ENCODE measurements at regions not wholly inside any gene's neighbourhood (a gene's known extent, or its start where the extent isn't known, plus 50 kb on each side); places are given as distances from the start of the nearest gene placed in this dataset.
"Not testable (repeated sequence)": the region's sequence is repeated elsewhere in the genome, so short reads cannot be mapped to it uniquely, and the experiment has no call there.

DNA sequence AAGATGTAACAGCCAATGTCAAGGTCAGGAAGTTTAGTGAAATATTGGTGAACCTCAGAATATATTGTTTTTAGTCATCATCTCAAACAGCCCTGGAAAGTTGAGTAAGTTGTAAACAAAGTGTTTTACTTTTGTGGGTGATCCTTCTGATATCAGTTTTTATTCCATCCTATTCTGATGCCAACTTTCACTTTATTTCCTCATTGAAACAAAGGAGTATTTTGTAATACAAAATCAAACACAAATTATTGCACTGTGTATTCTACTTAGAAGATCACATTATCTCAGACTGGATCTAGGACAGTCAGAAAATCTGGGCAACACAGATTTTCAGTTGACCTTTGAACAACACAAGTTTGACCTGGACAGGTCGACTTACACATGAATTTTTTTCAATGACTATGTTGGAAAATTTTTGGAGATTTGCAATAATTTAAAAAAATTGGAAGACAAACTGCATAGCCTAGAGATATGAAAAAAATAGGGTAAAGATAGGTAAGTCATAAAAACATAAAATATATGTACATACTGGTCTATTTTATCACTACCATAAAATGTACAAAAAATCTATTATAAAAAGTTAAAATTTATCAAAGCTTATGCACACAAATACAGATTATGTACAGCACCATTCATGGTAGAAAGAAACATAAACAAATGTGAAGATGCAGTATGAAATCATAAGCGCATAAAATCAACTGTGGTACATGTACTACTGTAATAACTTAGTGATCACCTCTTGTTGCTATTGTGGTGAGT lies 709.1 kb upstream of the FAM241A start:
- DNase-seq = no peak

GRCh38 chr4:111441687-111442086 lies 703.6 kb upstream of the FAM241A start:
- DNase-seq = no peak

DNA sequence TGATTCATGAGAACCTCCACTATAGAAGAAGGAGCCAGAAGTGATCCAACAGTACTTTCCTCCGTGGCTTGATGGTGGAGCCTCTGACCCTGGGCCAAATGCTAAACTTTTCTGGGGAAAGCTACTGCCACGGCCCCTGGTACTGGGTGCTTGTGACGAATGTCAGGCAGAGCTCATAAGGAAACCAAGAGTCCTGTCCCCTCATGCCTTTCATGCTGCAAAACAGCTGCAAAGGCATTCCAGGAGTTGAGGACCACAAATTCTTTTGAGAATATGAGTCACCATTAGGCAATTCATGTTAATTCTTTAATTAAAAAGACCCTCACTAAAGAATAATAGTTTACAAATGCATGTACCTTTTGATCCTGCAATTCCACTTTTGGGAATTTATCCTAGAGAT lies 700.4 kb upstream of the FAM241A start:
- not testable (repeated sequence) for DNase-seq

DNA sequence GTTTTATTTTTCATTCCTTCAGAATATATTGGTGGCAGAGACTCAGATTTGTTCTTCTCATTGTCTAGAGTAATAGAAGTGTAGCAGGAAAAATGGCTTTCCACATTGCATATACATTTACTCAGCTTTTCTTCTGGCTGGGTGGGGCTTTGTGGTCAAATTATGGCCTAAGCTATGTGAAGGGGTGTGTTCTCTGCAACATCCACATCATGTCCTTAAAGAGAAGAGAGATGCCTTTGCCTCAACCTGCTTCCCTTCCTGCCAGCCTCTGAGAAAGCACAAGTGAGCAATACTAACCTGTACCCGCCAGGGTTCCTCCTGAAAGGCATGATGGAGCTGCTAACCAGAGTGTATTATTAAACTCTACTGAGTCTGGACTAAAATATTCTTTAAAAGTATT lies 695.6 kb upstream of the FAM241A start:
- no peak for DNase-seq

- no peak for DNase-seq
Observed at GRCh38 chr4:111450867-111451266, 694.4 kb upstream of the FAM241A start.

DNA sequence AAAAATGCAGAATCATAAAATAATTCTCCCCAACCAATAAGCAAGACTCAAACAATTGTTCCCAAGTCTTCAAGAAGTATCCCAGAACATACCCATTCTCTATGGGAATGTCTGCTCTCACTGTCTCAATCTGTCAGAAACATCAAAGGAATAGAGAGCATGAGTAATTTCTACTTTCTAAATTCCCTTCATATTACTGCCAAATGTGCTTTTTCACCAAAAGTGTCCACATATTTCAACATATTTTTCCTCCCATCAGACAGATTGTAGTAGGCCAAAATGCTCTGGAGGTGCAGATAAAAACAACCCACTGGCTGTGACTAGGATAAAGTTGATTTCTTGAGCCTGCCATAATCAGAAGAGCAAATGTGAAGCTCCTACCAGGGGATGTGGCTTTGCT lies 692.0 kb upstream of the FAM241A start:
- DNase-seq = no peak

- DNase-seq = no peak
Observed at GRCh38 chr4:111454961-111455360, 690.3 kb upstream of the FAM241A start.

GRCh38 chr4:111464251-111465045 lies 680.8 kb upstream of the FAM241A start:
- no peak for DNase-seq

DNA sequence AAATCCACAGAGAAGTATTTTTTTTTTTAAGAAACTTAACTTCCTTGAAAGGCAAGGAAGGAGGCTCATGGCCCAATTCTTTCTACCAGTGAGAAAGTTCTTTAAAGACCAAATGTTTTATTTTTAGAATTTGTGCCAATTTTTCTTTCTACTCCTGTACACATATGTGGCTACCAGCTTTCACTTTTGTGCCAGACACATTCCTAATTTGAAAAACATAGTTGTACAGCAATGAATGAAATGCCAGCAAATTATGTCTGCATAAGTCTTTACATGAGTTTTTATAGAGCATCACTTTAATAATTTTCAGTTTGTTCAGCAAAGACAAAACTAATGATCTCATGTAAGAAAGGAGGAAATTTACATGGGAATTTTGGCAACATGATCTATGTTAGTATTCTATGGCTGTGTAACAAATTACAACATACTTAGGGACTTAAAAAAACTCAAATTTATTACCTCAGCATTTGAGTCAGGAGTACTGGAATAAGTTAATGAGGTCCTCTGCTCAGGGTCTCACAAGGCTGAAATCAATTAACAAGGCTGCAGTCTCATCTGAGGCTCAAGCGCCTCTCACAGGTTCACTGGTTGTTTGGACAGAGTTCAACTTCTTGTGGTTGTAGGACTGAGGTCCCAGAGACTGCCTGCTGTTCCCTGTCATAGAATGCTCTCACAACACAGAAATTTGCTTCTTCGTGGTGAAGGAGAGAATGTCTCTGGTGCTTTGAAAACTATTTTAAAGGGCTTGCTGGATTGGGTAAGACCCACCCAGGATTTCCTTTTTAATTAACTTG lies 678.2 kb upstream of the FAM241A start:
- DNase-seq = no peak

DNA sequence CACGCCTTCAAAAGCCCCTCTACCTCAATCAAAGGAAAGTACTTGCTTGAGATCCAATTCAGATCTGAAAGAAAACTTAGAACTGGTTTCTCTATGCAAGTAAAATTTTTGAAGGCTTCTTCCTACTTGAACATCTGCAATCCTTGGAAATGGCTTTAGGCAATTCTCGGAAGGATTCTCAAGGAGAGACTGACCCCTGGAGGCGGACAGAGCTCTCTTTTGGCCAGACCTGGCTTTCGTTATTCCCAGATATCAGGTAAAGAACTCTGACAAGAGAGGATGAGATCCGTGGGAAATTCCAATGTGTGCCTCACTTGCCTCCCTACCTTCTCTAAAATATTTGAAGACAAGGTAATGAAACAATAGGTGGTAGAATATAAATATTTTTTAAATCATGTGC lies 670.3 kb upstream of the FAM241A start:
- DNase-seq = no peak

GRCh38 chr4:111475666-111476065 lies 669.6 kb upstream of the FAM241A start:
- no peak for DNase-seq

DNA sequence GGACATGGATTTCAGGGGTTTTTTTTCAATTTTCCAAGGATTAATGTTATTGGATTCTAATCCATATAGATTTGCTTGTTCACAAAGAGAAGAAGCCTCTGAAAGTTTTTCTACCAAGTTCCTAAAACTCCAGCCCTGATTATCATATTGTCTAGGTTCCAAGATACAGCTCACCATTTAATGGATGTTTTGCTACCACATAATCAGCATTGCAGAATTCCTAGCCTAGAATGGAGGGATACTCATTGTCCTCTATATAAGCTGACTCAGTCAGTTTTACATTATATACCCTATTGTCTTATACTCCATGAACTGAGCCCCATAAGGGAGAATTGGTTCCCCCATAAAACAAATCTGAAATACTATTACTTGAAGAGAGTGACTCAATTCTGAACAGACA lies 664.7 kb upstream of the FAM241A start:
- DNase-seq = no peak

DNA sequence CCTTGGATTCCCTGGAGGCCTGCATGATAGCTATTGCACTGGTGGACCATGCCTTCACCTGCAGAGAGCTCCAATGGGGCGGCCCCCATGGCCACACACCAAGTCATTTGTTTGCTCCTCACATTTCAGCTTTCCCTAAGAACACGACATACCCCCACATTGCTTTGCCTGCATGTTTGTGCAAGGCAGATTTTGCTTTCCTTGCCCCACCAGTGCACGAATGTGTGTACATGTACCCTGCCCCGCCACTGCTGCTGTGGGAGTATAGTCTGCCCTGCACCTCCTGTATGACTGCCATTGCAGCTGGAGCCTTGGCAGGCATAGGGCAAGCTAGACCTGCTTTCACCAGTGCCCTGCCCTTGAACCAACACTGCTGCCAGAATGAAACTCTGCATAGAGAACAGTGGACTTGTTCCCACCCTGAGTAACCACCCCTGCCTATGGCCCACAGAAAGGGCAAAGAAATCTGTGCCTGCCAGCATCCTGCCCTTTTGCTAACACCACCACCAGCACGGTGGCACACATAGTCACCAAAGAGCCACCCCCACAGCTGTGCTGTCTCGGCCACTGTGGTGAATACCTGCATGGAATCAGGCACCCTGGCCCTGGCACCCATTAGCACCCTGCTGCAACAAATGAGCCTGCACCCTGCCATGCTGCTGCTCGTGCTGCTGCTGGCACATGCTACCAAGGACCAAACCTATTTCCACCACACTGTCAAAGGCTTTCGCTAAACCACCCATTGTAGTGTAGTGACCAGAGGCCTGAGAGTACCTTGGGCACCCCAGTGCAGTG lies 661.7 kb upstream of the FAM241A start:
- DNase-seq = no peak

DNA sequence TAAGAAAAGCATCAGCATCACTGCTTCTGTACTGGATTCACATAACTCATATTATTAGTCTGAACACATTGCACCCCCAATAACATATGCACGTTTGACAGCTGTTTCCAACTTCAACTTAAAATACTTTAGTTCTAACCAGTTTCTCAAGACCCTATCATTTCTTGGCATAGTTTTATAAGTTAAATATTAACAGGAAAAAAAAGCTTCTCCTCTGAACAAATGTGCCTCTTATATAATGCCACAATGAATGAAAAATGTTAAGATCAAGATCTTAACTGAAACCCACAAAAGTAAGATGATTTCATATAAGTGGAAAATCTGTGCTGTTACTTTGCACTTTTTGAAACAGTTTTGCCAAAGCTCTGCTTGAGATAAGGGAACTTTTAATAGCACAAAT lies 652.8 kb upstream of the FAM241A start:
- no peak for DNase-seq

GRCh38 chr4:111494471-111494870 lies 650.8 kb upstream of the FAM241A start:
- DNase-seq = no peak

GRCh38 chr4:111494971-111495370 lies 650.3 kb upstream of the FAM241A start:
- DNase-seq = no peak

DNA sequence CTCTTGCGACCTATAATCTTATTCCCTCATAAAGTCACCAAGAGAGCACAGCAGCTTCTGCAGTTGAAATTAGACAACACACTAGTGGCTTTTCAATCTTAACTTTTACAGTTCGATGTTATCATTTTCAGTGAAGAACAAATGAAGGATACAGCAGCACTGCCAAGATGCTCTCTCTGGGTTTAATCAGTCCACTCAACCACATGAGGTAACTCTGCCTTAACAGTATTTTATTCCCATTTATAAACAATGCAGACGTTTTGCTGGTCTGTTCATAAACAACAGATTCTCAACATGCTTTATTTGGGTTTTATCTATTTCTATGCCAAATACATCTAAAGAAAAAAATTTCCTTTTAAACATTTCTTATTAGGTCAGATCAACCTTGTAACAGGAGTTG lies 646.0 kb upstream of the FAM241A start:
- DNase-seq = no peak

DNA sequence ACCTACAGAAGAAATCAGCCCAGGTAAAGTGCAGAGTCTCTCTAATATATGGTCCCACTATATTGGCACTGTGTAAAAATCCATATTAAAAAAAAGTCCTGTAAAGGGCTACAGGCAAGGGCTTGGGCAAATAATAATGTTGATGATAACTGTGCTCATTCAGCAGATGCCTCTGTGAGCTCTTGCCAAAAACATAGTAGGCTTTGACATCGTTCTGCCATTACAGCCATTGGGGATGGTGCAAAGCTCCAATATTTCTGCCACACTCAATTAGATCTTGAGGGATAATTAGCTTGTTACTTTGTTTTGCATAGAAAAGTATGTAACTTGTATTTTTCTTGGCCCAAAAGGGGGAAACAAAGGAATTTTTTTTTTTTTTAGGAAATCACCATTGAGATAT lies 645.5 kb upstream of the FAM241A start:
- DNase-seq = no peak

DNA sequence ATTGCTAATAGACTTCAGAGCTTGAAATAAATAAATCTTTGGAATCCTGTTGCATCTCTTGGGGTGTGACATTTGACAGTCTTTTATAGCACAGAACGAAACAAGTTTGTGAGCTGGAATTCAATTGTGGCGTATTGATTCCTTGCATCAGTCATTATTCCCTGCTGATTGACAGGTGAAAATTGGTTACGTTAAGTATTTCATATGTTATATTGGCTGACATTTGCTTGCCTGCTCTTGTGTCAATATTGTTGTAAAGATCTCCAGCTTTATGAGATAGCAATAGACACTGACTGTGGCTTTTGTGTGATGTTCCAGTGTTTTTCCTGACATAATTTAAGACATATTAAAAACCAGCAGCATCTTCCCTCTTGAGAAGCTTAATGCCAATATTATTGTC lies 644.4 kb upstream of the FAM241A start:
- no peak for DNase-seq

GRCh38 chr4:111501946-111502345 lies 643.3 kb upstream of the FAM241A start:
- DNase-seq = no peak

- no peak for DNase-seq
Observed at GRCh38 chr4:111502626-111503025, 642.6 kb upstream of the FAM241A start.

DNA sequence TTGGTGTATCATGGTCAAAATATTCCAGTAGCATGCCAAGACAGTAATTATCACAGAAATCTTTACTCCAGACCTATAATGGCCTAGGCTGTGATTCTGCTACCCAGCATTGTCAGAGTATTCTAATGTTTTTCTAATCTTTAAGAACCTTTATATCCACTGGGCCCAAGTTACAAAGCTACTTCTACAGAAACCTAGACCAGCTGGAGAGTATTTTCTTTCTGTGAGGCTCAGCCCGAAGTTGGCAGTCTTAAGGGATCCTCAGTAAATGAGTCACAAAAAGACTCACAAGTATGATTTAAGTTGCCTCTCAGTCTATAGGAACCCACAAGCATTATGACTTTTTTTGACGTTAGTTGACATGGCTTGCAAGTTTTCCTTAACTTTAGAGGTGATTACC lies 638.5 kb upstream of the FAM241A start:
- no peak for DNase-seq

DNA sequence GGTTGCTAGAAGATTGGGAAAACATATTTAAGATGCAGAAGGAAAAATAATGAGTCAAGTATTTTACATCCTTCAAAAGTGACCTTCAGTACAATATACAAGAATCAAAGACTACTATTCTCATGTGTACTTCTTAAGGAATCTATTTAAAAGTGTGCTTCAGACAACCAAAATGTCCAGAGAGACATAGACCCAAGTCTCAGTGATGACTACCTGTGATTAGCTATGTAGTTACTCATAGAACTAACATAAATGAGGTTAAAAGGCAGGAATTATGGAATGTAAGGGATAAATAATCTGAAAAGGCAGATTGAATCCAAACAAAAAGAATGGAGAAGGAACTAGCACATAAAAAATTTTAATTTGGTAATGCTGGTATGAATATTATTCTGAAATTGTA lies 634.7 kb upstream of the FAM241A start:
- no peak for DNase-seq
